ENCODE measurements at regions not wholly inside any gene's neighbourhood (a gene's known extent, or its start where the extent isn't known, plus 50 kb on each side); places are given as distances from the start of the nearest gene placed in this dataset.

DNA sequence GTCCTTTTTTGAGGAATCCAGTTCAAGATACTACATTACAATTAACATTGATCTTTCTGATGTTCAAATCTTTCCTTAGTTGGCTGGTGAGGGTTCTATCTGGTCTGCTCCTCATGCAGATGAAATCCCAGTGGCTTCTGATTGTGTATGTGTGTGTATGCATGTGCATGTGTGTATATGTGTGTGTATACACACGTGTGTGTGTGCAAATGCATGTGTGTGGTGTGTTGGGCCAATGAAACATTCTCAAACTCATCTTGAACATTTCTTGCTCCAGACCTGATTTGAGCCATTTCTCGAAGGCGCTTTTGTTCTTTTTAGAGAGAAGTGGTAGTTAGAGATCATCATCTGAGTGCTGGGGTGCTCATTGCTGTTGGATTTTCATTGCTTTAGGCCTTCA, 113.9 kb downstream of the GLRX3 start:
- no peak overlapping the region for H3K27ac ChIP-seq (ENCODE audit: low read depth, low read length)
- no peak overlapping the region for H3K27ac Mint-ChIP-seq
- H3K27me3 Mint-ChIP-seq, result peaks cover 0 to 2% of the 10 kb centered on the region in 2 donors
- H3K4me1 Mint-ChIP-seq, result peaks cover 0 to under 1% (median 0%) of the 10 kb centered on the region in 4 donors
- no peak overlapping the region for H3K4me3 ChIP-seq (ENCODE audit: low read length in 2 of 2)
- no peak overlapping the region for H3K4me3 Mint-ChIP-seq
- H3K9me3 Mint-ChIP-seq, result peaks cover 0 to 8% (median 0%) of the 10 kb centered on the region in 8 donors
- no peaks in the 10 kb centered on the region for H3K27me3 ChIP-seq (ENCODE audit: insufficient read depth, low read length)
- H3K36me3 ChIP-seq (ENCODE audit: insufficient read depth, low read length), result no peaks in the 10 kb centered on the region
- ChIA-PET POLR2A (ENCODE audit: partially characterized antibody) (no interaction called here), CTCF (ENCODE audit: partially characterized antibody) (no interaction called here)
- DNase-seq, result no peak
- H3K4me1 ChIP-seq (ENCODE audit: insufficient read depth, low read length), result no peaks in the 10 kb centered on the region
- H3K36me3 Mint-ChIP-seq, result peaks cover 2 to 9% of the 10 kb centered on the region in 2 donors
- no peaks in the 10 kb centered on the region for H3K9me3 ChIP-seq (ENCODE audit: control insufficient read depth in 1 of 2, low read length in 2 of 2)
- intact Hi-C loops (cut with micrococcal nuclease), result no loop called here

DNA sequence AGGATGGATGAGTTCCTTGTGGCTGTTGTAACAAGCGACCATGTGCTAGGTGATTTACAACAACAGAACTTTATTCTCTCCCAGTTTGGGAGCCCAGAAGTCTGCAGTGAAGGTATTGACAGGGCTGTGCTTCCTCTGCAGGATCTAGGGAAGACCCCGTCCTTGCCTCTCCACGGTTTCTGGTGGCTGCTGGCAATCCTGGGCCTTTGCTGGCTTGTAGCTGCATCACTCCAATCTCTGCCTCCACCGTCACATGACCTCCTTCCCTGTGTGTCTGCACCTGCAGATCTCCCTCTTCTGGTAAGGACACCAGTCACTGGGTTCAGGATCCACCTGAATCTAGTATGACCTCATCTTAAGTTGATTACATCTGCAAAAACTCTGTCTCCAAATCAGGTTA, 115.6 kb downstream of the GLRX3 start:
- peaks cover 0 to under 1% of the 10 kb centered on the region in 2 donors for H3K27me3 Mint-ChIP-seq
- POLR2A ChIA-PET (ENCODE audit: partially characterized antibody), result no interaction called here
- Histone ChIP-seq H3K4me1 (ENCODE audit: insufficient read depth, low read length) (no peaks in the 10 kb centered on the region), H3K4me3 (ENCODE audit: low read length in 2 of 2) (no peak overlapping the region), H3K27me3 (ENCODE audit: insufficient read depth, low read length) (no peaks in the 10 kb centered on the region), H3K36me3 (ENCODE audit: insufficient read depth, low read length) (no peaks in the 10 kb centered on the region), H3K27ac (ENCODE audit: low read depth, low read length) (no peak overlapping the region), H3K9me3 (ENCODE audit: control insufficient read depth in 1 of 2, low read length in 2 of 2) (no peaks in the 10 kb centered on the region)
- H3K4me3 Mint-ChIP-seq, result no peak overlapping the region
- no peaks in the 10 kb centered on the region for H3K4me1 Mint-ChIP-seq
- intact Hi-C loops (cut with micrococcal nuclease), result no loop called here
- H3K27ac Mint-ChIP-seq, result no peak overlapping the region
- peaks cover 2 to 9% of the 10 kb centered on the region in 2 donors for H3K36me3 Mint-ChIP-seq
- CTCF ChIA-PET (ENCODE audit: partially characterized antibody), result no interaction called here
- no peak for DNase-seq
- peaks cover 0 to 5% (median 0%) of the 10 kb centered on the region in 8 donors for H3K9me3 Mint-ChIP-seq

DNA sequence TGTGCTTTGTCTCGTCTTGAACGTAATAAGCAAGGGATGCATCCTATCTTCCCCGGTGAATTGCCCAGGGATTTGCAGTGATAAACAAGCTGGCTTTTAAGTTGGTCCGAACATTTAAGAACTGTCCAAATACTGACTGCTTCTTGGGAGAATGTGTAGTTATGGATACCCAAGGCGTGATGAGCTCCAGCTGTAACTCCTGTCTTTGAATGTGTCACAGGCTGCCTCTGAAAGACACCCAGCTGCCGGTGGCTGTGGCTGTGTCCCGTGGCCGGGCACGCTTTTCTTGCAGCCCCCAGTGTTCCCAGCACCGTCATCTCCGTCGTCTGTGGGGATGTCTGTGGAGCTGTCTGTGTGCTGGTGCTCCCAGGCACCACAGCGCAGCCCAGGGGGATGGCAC, 118.1 kb downstream of the GLRX3 start:
- Histone ChIP-seq H3K9me3 (ENCODE audit: control insufficient read depth in 1 of 2, low read length in 2 of 2) (no peaks in the 10 kb centered on the region), H3K27me3 (ENCODE audit: insufficient read depth, low read length) (no peaks in the 10 kb centered on the region), H3K4me1 (ENCODE audit: insufficient read depth, low read length) (no peaks in the 10 kb centered on the region), H3K4me3 (ENCODE audit: low read length in 2 of 2) (no peak overlapping the region), H3K27ac (ENCODE audit: low read depth, low read length) (no peak overlapping the region), H3K36me3 (ENCODE audit: insufficient read depth, low read length) (no peaks in the 10 kb centered on the region)
- DNase-seq, result no peak
- no peaks in the 10 kb centered on the region for H3K4me1 Mint-ChIP-seq
- intact Hi-C loops (cut with micrococcal nuclease), result no loop called here
- peaks cover 2 to 9% of the 10 kb centered on the region in 2 donors for H3K36me3 Mint-ChIP-seq
- peaks cover 0 to 2% (median 0%) of the 10 kb centered on the region in 8 donors for H3K9me3 Mint-ChIP-seq
- ChIA-PET POLR2A (ENCODE audit: partially characterized antibody) (no interaction called here), CTCF (ENCODE audit: partially characterized antibody) (no interaction called here)
- no peak overlapping the region for H3K27ac Mint-ChIP-seq
- H3K27me3 Mint-ChIP-seq, result no peaks in the 10 kb centered on the region
- no peak overlapping the region for H3K4me3 Mint-ChIP-seq

DNA sequence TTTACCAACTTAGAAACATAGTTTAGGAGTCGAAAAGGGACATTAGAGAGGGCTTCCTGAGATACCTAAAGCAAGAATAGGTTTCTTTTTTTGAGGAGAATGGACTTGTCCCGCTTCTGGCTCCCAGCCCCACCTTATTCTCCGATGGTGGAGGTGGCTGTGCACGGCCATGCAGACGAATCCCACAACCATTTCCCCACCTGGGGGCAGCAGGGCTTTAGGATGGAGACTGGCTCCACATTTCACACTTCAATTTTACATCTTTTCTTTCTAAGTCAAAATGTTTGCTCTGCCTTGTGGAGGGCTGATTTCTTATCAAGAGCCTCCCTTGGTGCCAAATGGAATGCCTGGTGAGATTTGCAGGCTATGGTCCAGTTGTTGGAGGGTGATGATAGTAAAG, 118.5 kb downstream of the GLRX3 start:
- DNase-seq, result no peak
- no peaks in the 10 kb centered on the region for H3K36me3 ChIP-seq (ENCODE audit: insufficient read depth, low read length)
- Mint-ChIP-seq H3K4me1 (no peaks in the 10 kb centered on the region), H3K27me3 (no peaks in the 10 kb centered on the region), H3K36me3 (peaks cover 2 to 9% of the 10 kb centered on the region in 2 donors), H3K27ac (no peak overlapping the region), H3K9me3 (peaks cover 0 to 2% (median 0%) of the 10 kb centered on the region in 8 donors), H3K4me3 (no peak overlapping the region)
- intact Hi-C loops (cut with micrococcal nuclease), result no loop called here
- H3K27ac ChIP-seq (ENCODE audit: low read depth, low read length), result no peak overlapping the region
- ChIA-PET CTCF (ENCODE audit: partially characterized antibody) (no interaction called here), POLR2A (ENCODE audit: partially characterized antibody) (no interaction called here)
- no peaks in the 10 kb centered on the region for H3K4me1 ChIP-seq (ENCODE audit: insufficient read depth, low read length)
- H3K9me3 ChIP-seq (ENCODE audit: control insufficient read depth in 1 of 2, low read length in 2 of 2), result no peaks in the 10 kb centered on the region
- H3K4me3 ChIP-seq (ENCODE audit: low read length in 2 of 2), result no peak overlapping the region
- no peaks in the 10 kb centered on the region for H3K27me3 ChIP-seq (ENCODE audit: insufficient read depth, low read length)

DNA sequence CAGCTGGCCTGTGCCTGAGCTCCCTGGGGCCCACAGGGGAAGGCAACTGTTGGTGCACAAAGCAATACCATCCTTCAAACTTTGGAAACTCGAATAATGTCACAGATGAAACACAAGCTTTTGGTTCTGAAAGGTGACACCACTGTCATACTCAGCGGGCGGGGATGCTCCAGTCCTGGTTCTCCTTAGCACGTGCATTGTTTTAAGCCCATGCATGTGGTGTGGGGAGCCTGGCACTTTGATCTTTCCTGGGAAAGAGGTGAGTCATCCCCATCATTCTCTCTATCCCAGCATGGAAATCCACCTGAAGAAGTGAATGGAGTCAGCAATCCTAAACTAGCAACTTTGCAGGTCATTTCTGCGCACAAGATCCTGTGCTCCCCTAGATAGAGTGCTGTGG, 119.6 kb downstream of the GLRX3 start:
- Mint-ChIP-seq H3K27ac (no peak overlapping the region), H3K4me3 (no peak overlapping the region), H3K27me3 (no peaks in the 10 kb centered on the region), H3K9me3 (peaks cover 0 to 2% (median 0%) of the 10 kb centered on the region in 8 donors), H3K4me1 (no peaks in the 10 kb centered on the region), H3K36me3 (peaks cover 0 to 11% of the 10 kb centered on the region in 2 donors)
- intact Hi-C loops (cut with micrococcal nuclease), result no loop called here
- no peaks in the 10 kb centered on the region for H3K27me3 ChIP-seq (ENCODE audit: insufficient read depth, low read length)
- no peak overlapping the region for H3K4me3 ChIP-seq (ENCODE audit: low read length in 2 of 2)
- DNase-seq, result no peak
- H3K27ac ChIP-seq (ENCODE audit: low read depth, low read length), result no peak overlapping the region
- ChIA-PET POLR2A (ENCODE audit: partially characterized antibody) (no interaction called here), CTCF (ENCODE audit: partially characterized antibody) (no interaction called here)
- no peaks in the 10 kb centered on the region for H3K9me3 ChIP-seq (ENCODE audit: control insufficient read depth in 1 of 2, low read length in 2 of 2)
- no peaks in the 10 kb centered on the region for H3K36me3 ChIP-seq (ENCODE audit: insufficient read depth, low read length)
- no peaks in the 10 kb centered on the region for H3K4me1 ChIP-seq (ENCODE audit: insufficient read depth, low read length)

DNA sequence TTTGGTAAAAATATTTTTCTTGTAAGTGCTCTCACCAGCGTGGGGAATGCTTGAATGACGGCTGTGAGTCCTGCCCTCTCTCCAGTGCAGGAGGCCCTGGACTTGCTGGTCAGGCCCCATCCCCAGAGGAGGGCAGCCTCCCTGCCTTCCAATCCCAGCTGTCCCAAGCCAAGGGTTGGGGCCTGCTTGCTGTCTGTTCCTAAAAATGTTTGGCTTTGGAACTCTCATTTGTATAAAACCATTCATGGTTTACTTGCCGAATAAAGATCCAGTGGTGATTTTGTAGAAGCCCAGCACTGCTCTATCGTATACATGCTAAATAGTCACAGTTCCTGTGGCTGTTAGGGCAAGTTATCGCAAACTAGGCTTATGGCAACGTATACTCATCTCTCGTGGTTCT, 121.7 kb downstream of the GLRX3 start:
- H3K36me3 ChIP-seq (ENCODE audit: insufficient read depth, low read length), result no peaks in the 10 kb centered on the region
- DNase-seq, result no peak
- no peaks in the 10 kb centered on the region for H3K9me3 ChIP-seq (ENCODE audit: control insufficient read depth in 1 of 2, low read length in 2 of 2)
- no peak overlapping the region for H3K27ac ChIP-seq (ENCODE audit: low read depth, low read length)
- intact Hi-C loops (cut with micrococcal nuclease), result no loop called here
- Mint-ChIP-seq H3K36me3 (peaks cover 0 to 9% of the 10 kb centered on the region in 2 donors), H3K27me3 (no peaks in the 10 kb centered on the region), H3K9me3 (peaks cover 0 to 2% (median 0%) of the 10 kb centered on the region in 8 donors), H3K4me1 (no peaks in the 10 kb centered on the region), H3K4me3 (no peak overlapping the region), H3K27ac (no peak overlapping the region)
- CTCF ChIA-PET (ENCODE audit: partially characterized antibody), result no interaction called here
- no peaks in the 10 kb centered on the region for H3K27me3 ChIP-seq (ENCODE audit: insufficient read depth, low read length)
- H3K4me3 ChIP-seq (ENCODE audit: low read length in 2 of 2), result no peak overlapping the region
- POLR2A ChIA-PET (ENCODE audit: partially characterized antibody), result no interaction called here
- H3K4me1 ChIP-seq (ENCODE audit: insufficient read depth, low read length), result no peaks in the 10 kb centered on the region

DNA sequence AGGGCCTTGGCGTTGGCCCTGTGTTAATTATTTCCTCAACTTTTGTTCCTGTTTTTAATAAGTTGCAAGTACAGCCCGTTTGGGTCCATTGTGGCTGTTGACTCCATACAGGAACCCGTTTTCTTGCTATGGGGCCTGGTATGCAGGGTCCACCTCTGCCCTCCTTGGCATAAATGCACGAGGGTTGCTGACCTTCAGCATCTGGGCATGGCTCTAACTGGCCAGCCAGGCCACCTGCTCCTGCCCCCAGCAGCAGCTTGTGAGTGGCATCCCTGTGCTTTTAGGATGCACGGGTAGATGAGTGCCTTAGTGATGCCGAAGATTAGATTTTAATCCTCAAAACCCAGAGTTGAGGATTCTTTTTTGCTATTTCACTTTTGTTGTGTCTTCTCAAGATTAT, 123.2 kb downstream of the GLRX3 start:
- no peak overlapping the region for H3K4me3 ChIP-seq (ENCODE audit: low read length in 2 of 2)
- Mint-ChIP-seq H3K27ac (no peak overlapping the region), H3K4me3 (no peak overlapping the region), H3K27me3 (no peaks in the 10 kb centered on the region), H3K4me1 (no peaks in the 10 kb centered on the region), H3K9me3 (peaks cover 0 to 6% (median under 1%) of the 10 kb centered on the region in 8 donors), H3K36me3 (peaks cover 0 to 3% of the 10 kb centered on the region in 2 donors)
- no peak overlapping the region for H3K27ac ChIP-seq (ENCODE audit: low read depth, low read length)
- intact Hi-C loops (cut with micrococcal nuclease), result no loop called here
- no peaks in the 10 kb centered on the region for H3K36me3 ChIP-seq (ENCODE audit: insufficient read depth, low read length)
- H3K9me3 ChIP-seq (ENCODE audit: control insufficient read depth in 1 of 2, low read length in 2 of 2), result no peaks in the 10 kb centered on the region
- DNase-seq, result no peak
- POLR2A ChIA-PET (ENCODE audit: partially characterized antibody), result no interaction called here
- H3K27me3 ChIP-seq (ENCODE audit: insufficient read depth, low read length), result no peaks in the 10 kb centered on the region
- H3K4me1 ChIP-seq (ENCODE audit: insufficient read depth, low read length), result no peaks in the 10 kb centered on the region
- CTCF ChIA-PET (ENCODE audit: partially characterized antibody), result no interaction called here

DNA sequence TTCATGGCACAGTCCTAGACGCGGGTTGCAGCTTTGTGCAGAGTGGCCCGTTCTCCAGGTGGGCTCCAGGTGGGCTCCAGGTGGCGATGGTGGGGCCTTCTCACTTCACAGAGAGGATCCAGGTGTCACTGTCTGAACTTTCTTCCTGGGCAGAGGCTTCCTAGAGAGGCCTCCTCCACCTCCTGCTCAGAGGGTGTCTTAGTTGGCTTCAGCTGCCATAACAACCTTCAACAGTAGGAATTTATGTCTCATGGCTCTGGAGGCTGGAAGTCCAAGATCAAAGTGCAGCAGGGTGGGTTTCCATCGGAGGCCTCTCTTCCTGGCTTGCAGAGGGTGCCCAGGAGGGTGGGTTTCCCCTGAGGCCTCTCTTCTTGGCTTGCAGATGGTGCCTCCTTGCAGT, 125.1 kb downstream of the GLRX3 start:
- no peak overlapping the region for H3K27ac Mint-ChIP-seq
- CTCF ChIA-PET (ENCODE audit: partially characterized antibody), result no interaction called here

More for the DNA sequence above, 125.1 kb downstream of the GLRX3 start:
- POLR2A ChIA-PET (ENCODE audit: partially characterized antibody), result no interaction called here
- peak overlapping the region in 1 of 8 donors; percentile 9 for H3K4me3 Mint-ChIP-seq
- Histone ChIP-seq H3K36me3 (ENCODE audit: insufficient read depth, low read length) (no peaks in the 10 kb centered on the region), H3K9me3 (ENCODE audit: control insufficient read depth in 1 of 2, low read length in 2 of 2) (no peaks in the 10 kb centered on the region), H3K4me1 (ENCODE audit: insufficient read depth, low read length) (no peaks in the 10 kb centered on the region), H3K27ac (ENCODE audit: low read depth, low read length) (no peak overlapping the region), H3K4me3 (ENCODE audit: low read length in 2 of 2) (no peak overlapping the region), H3K27me3 (ENCODE audit: insufficient read depth, low read length) (no peaks in the 10 kb centered on the region)
- DNase-seq, result no peak
- no peaks in the 10 kb centered on the region for H3K27me3 Mint-ChIP-seq
- intact Hi-C loops (cut with micrococcal nuclease), result no loop called here
- H3K4me1 Mint-ChIP-seq, result no peaks in the 10 kb centered on the region
- H3K9me3 Mint-ChIP-seq, result peaks cover 0 to 7% (median 2%) of the 10 kb centered on the region in 8 donors
- H3K36me3 Mint-ChIP-seq, result peaks cover 0 to 3% of the 10 kb centered on the region in 2 donors

Measured in CD4-positive, alpha-beta memory T cell (primary cell).